HG03097 (cell line): ENCODE measurements at regions not wholly inside any gene's neighbourhood (a gene's known extent, or its start where the extent isn't known, plus 50 kb on each side); places are given as distances from the start of the nearest gene placed in this dataset.

Experiments
- ATAC-seq: cut with Tn5 transposase; IDR thresholded peaks from one replicate; pipeline ENCODE4 v1.9.1; 2021; ENCODE audit not compliant: unreplicated experiment, low FRiP score

- ATAC-seq: no peak
Observed at GRCh38 chr9:16358751-16359150, 511.7 kb downstream of the BNC2 start.
